ENCODE measurements at regions not wholly inside any gene's neighbourhood (a gene's known extent, or its start where the extent isn't known, plus 50 kb on each side); places are given as distances from the start of the nearest gene placed in this dataset.

GRCh38 chr6:149160943-149161342 is 156.6 kb upstream of the TAB2 start:
- Mint-ChIP-seq H3K27me3 (no peaks in the 10 kb centered on the region), H3K4me1 (peaks cover 7% of the 10 kb centered on the region), H3K4me3 (no peak overlapping the region), H3K9me3 (no peaks in the 10 kb centered on the region), H3K27ac (no peak overlapping the region), H3K36me3 (peaks cover 4% of the 10 kb centered on the region)
- DNase-seq, result no peak

- DNase-seq, result no peak
- H3K36me3 Mint-ChIP-seq, result peaks cover 2% of the 10 kb centered on the region
- no peak overlapping the region for H3K4me3 Mint-ChIP-seq
- H3K27ac Mint-ChIP-seq, result no peak overlapping the region
- H3K4me1 Mint-ChIP-seq, result peaks cover 21% of the 10 kb centered on the region
- H3K27me3 Mint-ChIP-seq, result no peaks in the 10 kb centered on the region
- H3K9me3 Mint-ChIP-seq, result no peaks in the 10 kb centered on the region
These were observed 154.6 kb upstream of the TAB2 start for GRCh38 chr6:149162924-149163323.

GRCh38 chr6:149164199-149164750 is 153.2 kb upstream of the TAB2 start:
- H3K36me3 Mint-ChIP-seq, result peaks cover 8% of the 10 kb centered on the region
- no peak overlapping the region for H3K4me3 Mint-ChIP-seq
- H3K9me3 Mint-ChIP-seq, result peaks cover 5% of the 10 kb centered on the region
- no peak overlapping the region for H3K27ac Mint-ChIP-seq
- H3K27me3 Mint-ChIP-seq, result no peaks in the 10 kb centered on the region
- peaks cover 31% of the 10 kb centered on the region for H3K4me1 Mint-ChIP-seq
- no peak for DNase-seq

DNA sequence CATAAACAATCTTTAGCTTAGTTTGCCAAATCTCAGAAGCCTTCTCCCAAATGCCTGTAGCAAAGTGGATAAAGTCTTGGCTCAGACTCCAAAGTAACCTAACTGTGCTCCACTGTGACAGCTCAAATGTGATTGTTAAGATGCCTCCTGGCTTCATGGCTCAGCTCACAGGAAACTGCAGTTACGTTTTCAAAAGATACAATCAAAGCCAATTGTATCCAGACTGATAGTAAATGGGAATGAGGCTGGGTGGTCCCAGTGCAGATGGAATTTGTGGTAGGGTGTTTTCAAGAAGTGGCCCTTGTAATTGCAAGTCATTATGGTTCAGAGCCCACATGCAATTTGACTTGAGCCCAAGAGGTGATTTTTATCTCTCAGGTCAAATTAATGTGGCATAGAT is 151.2 kb upstream of the TAB2 start:
- Mint-ChIP-seq H3K4me3 (peak overlapping the region; percentile 5), H3K4me1 (peaks cover 46% of the 10 kb centered on the region), H3K9me3 (peaks cover 5% of the 10 kb centered on the region), H3K36me3 (peaks cover 13% of the 10 kb centered on the region), H3K27ac (peak overlapping the region; percentile 32), H3K27me3 (no peaks in the 10 kb centered on the region)
- no peak for DNase-seq

- Mint-ChIP-seq H3K27me3 (no peaks in the 10 kb centered on the region), H3K36me3 (peaks cover 13% of the 10 kb centered on the region), H3K4me3 (peak overlapping the region; percentile 38), H3K4me1 (peaks cover 48% of the 10 kb centered on the region), H3K9me3 (peaks cover 5% of the 10 kb centered on the region), H3K27ac (peak overlapping the region; percentile 32)
- DNase-seq, result no peak
These were observed 150.8 kb upstream of the TAB2 start for GRCh38 chr6:149166747-149167146.

- H3K27me3 Mint-ChIP-seq, result no peaks in the 10 kb centered on the region
- peak; percentile 7 for DNase-seq
- H3K36me3 Mint-ChIP-seq, result peaks cover 11% of the 10 kb centered on the region
- H3K27ac Mint-ChIP-seq, result peak overlapping the region; percentile 0
- no peak overlapping the region for H3K4me3 Mint-ChIP-seq
- H3K9me3 Mint-ChIP-seq, result peaks cover 5% of the 10 kb centered on the region
- peaks cover 51% of the 10 kb centered on the region for H3K4me1 Mint-ChIP-seq
These were observed 148.5 kb upstream of the TAB2 start for GRCh38 chr6:149168968-149169367.

DNA sequence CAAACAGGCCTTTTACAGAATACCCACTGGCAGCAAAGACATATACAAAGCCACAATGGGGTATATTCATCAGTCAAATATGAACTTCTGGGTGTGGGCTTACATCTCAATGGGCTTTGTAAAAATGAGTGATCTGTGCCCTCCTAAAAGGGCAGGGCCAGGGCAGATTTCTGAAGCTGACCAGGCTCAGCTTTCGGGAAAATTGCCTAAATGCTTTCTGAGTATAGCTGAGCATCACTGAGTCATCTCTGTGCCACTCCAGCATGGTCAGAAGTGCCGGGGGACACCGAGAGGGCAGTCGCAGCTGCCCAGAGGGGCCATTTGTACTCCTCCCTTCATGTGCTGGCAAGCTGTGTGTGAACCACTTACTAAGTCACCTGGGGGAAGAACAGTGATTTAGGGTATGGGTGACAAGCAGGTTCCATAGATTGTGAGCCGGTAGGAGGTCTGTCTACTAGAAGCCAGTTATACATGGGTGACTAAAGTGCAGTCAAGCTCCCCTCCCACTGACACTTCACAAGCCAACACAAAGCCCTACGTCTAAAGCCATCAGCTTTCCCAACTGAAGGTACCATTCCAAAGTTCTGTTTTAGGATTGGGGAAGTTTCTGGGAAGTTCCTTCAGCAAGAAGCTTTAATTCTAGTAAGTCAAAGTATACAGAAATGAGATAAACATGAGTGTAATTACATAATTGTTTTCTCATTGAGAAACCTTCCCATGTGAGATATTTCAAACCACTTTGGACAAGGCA is 147.6 kb upstream of the TAB2 start:
- Mint-ChIP-seq H3K27me3 (no peaks in the 10 kb centered on the region), H3K4me3 (no peak overlapping the region), H3K4me1 (peaks cover 50% of the 10 kb centered on the region), H3K36me3 (peaks cover 11% of the 10 kb centered on the region), H3K27ac (no peak overlapping the region), H3K9me3 (peaks cover 5% of the 10 kb centered on the region)
- DNase-seq, result no peak

GRCh38 chr6:149170564-149171452 is 146.7 kb upstream of the TAB2 start:
- peaks cover 5% of the 10 kb centered on the region for H3K9me3 Mint-ChIP-seq
- H3K4me3 Mint-ChIP-seq, result no peak overlapping the region
- no peaks in the 10 kb centered on the region for H3K27me3 Mint-ChIP-seq
- H3K4me1 Mint-ChIP-seq, result peaks cover 54% of the 10 kb centered on the region
- no peak overlapping the region for H3K27ac Mint-ChIP-seq
- no peak for DNase-seq
- peaks cover 11% of the 10 kb centered on the region for H3K36me3 Mint-ChIP-seq

DNA sequence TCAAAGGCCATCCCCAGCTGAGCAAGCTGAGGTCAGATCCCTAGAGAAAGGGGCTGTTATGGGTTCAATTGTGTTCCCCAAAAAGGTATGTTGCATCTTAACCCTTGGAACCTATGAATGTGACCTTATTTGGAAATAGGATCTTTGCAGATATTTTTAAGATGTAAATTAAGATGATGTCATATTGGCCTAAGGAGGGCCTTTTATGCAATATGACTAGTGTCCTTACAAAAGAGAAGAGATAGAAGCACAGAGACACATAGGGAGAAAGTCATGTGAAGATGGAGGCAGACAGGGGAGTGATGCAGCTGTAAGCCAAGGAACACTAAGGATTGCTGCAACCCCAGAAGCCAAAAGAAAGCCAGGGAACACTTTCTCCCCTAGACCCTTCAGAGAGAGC is 144.3 kb upstream of the TAB2 start:
- Mint-ChIP-seq H3K27ac (no peak overlapping the region), H3K36me3 (peaks cover 11% of the 10 kb centered on the region), H3K4me3 (no peak overlapping the region), H3K9me3 (peaks cover 9% of the 10 kb centered on the region), H3K27me3 (no peaks in the 10 kb centered on the region), H3K4me1 (peaks cover 38% of the 10 kb centered on the region)
- DNase-seq, result no peak

DNA sequence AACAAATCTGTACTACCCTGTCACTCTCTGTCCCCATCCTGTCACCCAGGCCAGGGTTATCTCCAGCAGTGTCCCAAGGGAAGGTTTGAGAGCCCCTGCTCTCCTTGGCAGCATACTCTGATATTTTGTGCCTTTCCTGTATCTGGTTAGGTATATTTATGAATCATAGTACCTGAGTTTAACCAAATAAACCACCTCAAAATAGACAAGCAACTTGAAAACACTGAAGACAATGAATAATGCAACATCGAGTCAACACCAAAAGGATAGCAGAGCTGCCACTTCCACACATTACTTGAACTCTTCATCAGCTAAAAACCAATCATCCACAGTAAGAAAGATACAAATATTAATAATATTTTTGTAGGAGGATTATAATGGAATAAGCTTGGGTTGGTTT is 142.6 kb upstream of the TAB2 start:
- no peak overlapping the region for H3K27ac Mint-ChIP-seq
- peaks cover 21% of the 10 kb centered on the region for H3K4me1 Mint-ChIP-seq
- H3K36me3 Mint-ChIP-seq, result peaks cover 2% of the 10 kb centered on the region
- peaks cover 5% of the 10 kb centered on the region for H3K9me3 Mint-ChIP-seq
- no peaks in the 10 kb centered on the region for H3K27me3 Mint-ChIP-seq
- no peak overlapping the region for H3K4me3 Mint-ChIP-seq
- DNase-seq, result no peak

- Mint-ChIP-seq H3K9me3 (peaks cover 5% of the 10 kb centered on the region), H3K4me3 (no peak overlapping the region), H3K27me3 (no peaks in the 10 kb centered on the region), H3K27ac (no peak overlapping the region), H3K36me3 (no peaks in the 10 kb centered on the region), H3K4me1 (peaks cover 11% of the 10 kb centered on the region)
- no peak for DNase-seq
These were observed 140.4 kb upstream of the TAB2 start for GRCh38 chr6:149176971-149177667.

- peaks cover under 1% of the 10 kb centered on the region for H3K36me3 Mint-ChIP-seq
- no peak for DNase-seq
- H3K4me3 Mint-ChIP-seq, result no peak overlapping the region
- no peak overlapping the region for H3K27ac Mint-ChIP-seq
- H3K27me3 Mint-ChIP-seq, result no peaks in the 10 kb centered on the region
- H3K9me3 Mint-ChIP-seq, result peaks cover 7% of the 10 kb centered on the region
- peaks cover 14% of the 10 kb centered on the region for H3K4me1 Mint-ChIP-seq
These were observed 138.1 kb upstream of the TAB2 start for GRCh38 chr6:149179431-149179830.

DNA sequence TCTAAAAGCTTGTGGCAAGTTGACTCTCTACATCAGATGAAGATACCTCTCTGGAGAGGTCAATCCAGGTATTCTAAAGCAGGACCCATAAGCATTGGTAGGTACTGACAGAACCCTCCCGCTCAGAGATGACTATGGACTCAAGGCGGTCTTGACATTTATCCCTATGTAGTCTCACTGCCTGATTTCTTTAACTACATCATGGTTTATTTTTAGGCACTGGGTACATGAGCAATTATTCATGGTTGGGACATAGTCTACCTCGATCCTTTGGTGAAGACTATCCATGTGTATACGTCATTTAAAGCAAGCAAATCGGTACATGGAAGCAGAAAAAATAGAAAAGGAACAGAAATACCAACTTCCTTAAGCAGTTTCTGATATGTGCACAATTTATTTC is 136.2 kb upstream of the TAB2 start:
- no peak overlapping the region for H3K27ac Mint-ChIP-seq
- no peaks in the 10 kb centered on the region for H3K27me3 Mint-ChIP-seq
- H3K9me3 Mint-ChIP-seq, result peaks cover 18% of the 10 kb centered on the region
- H3K36me3 Mint-ChIP-seq, result peaks cover 2% of the 10 kb centered on the region
- H3K4me1 Mint-ChIP-seq, result peaks cover 8% of the 10 kb centered on the region
- no peak for DNase-seq
- no peak overlapping the region for H3K4me3 Mint-ChIP-seq

DNA sequence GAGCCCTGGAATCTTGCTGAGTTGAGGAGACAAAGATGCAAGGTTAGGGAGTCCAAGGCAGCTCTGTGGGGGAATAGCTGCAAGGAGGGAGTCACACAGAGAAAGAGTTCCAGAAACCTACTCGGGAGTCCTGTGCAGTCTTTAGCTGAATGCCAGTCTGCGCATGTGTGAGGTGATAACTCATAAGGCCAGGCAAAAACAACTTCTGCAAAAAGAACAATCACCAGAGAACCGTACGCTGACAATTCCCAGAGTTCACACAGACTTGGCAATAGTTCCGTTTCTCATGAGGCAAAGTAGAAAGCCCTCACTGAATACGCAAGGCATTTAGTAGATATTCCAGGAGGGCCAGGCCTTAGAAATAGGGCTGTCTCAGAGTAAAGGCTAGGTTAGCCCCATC is 135.2 kb upstream of the TAB2 start:
- Mint-ChIP-seq H3K4me1 (peaks cover 8% of the 10 kb centered on the region), H3K4me3 (no peak overlapping the region), H3K9me3 (peaks cover 18% of the 10 kb centered on the region), H3K27ac (no peak overlapping the region), H3K27me3 (no peaks in the 10 kb centered on the region), H3K36me3 (peaks cover 4% of the 10 kb centered on the region)
- DNase-seq, result no peak

GRCh38 chr6:149184523-149184922 is 133.0 kb upstream of the TAB2 start:
- no peaks in the 10 kb centered on the region for H3K27me3 Mint-ChIP-seq
- no peak for DNase-seq
- peaks cover 11% of the 10 kb centered on the region for H3K36me3 Mint-ChIP-seq
- H3K4me3 Mint-ChIP-seq, result no peak overlapping the region
- peaks cover 8% of the 10 kb centered on the region for H3K4me1 Mint-ChIP-seq
- H3K9me3 Mint-ChIP-seq, result peaks cover 26% of the 10 kb centered on the region
- H3K27ac Mint-ChIP-seq, result no peak overlapping the region

Measured in activated naive CD8-positive, alpha-beta T cell treated with anti-CD3 and anti-CD28 coated beads for 36 hours (primary cell).